GM12864 (cell line): ENCODE measurements at regions not wholly inside any gene's neighbourhood (a gene's known extent, or its start where the extent isn't known, plus 50 kb on each side); places are given as distances from the start of the nearest gene placed in this dataset.
"Not testable (repeated sequence)": the region's sequence is repeated elsewhere in the genome, so short reads cannot be mapped to it uniquely, and the experiment has no call there.

Experiments used
- DNase-seq: peaks from one replicate; pipeline ENCODE4 v3.0.0-alpha.2; 2011; ENCODE audit warnings: low read depth
- H3K4me3 ChIP-seq: 2 replicates; pipeline ENCODE4 v1.5.1; 2011; ENCODE audit warnings: mild to moderate bottlenecking, low read depth, low read length, control low read depth
- TF ChIP-seq, protein P1 (sequence below): IDR thresholded peaks from 2 replicates; pipeline ENCODE4 v1.5.1; 2011; ENCODE audit warnings: low read depth, mild to moderate bottlenecking, moderate library complexity, low read length, control low read depth, inconsistent platforms; ENCODE audit errors: missing control alignments

DNA sequence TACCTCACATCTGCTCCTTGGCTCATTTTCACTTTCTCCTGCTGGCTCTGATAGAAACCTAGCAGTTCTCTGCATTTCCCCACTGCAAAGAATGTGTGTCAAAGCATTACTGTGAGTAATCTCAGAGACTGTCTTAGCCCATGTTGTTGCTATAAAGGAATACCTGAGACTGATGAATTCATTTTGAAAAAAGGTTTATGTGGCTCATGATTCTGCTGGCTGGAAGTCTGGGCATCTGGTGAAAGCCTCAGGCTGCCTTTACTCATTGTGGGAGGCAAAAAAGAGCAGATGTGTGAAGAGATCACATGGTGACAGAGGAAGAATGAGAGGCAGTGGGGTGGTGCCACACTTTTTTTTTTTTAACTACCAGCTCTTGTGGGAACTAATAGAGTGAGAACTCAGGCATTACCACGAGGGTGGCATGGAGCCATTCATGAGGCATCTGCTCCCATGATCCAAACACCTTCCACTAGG is 191.6 kb upstream of the CTNND2 start:
- no peak for DNase-seq
- TF ChIP-seq, protein P1, sequence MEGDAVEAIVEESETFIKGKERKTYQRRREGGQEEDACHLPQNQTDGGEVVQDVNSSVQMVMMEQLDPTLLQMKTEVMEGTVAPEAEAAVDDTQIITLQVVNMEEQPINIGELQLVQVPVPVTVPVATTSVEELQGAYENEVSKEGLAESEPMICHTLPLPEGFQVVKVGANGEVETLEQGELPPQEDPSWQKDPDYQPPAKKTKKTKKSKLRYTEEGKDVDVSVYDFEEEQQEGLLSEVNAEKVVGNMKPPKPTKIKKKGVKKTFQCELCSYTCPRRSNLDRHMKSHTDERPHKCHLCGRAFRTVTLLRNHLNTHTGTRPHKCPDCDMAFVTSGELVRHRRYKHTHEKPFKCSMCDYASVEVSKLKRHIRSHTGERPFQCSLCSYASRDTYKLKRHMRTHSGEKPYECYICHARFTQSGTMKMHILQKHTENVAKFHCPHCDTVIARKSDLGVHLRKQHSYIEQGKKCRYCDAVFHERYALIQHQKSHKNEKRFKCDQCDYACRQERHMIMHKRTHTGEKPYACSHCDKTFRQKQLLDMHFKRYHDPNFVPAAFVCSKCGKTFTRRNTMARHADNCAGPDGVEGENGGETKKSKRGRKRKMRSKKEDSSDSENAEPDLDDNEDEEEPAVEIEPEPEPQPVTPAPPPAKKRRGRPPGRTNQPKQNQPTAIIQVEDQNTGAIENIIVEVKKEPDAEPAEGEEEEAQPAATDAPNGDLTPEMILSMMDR, result no peak
- H3K4me3 ChIP-seq, result no peak overlapping the region

DNA sequence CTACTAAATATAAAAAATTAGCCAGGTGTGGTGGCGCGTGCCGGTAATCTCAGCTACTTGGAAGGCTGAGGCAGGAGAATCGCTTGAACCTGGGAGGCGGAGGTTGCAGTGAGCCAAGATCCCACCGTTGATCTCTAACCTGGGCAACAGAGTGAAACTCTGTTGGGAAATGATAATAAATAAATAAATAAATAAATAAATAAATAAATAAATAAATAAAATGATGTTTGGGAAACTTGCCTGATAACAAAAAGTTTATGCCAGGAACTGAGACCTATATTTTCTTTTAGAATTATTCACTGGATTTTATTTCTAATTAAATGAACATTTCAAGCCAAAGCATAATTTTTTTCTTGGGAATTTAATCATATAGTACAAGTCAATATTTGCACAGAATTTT is 189.3 kb upstream of the CTNND2 start:
- H3K4me3 ChIP-seq, result no peak overlapping the region
- TF ChIP-seq, protein P1, result no peak
- no peak for DNase-seq

DNA sequence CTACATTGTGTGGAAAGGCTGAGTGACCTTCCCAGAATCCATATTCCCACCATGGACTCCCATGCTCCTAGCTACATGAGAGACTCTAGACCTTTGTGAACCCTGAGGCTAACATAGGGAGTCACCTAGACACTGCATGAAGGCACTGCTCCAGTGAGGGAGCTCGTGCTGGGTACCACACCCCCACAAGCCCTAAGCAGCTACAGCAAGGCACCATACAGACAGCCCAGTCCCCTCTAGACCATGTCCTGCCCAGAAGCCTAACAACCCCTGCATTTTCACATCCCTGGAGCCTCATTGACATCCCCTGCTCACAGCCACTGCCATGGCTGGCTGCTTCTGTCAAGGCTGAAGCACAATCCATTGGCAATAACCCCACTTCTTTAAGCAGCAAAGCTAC is 176.5 kb upstream of the CTNND2 start:
- no peak for DNase-seq
- TF ChIP-seq, protein P1, result no peak
- H3K4me3 ChIP-seq, result no peak overlapping the region

DNA sequence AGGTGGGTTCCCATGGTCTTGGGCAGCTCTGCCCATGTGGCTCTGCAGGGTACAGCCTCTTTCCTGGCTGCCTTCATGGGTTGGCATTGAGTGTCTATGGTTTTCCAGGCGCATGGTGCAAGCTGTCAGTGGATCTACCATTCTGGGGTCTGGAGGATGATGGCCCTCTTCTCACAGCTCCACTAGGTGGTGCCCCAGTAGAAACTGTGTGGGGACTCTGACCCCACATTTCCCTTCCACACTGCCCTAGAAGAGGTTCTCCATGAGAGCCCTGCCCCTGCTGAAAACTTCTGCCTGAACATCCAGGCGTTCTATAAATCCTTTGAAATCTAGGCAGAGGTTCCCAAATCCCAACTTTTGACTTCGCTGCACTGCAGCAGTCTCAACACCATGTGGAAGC is 174.0 kb upstream of the CTNND2 start:
- H3K4me3 ChIP-seq, DNase-seq: not testable (repeated sequence)

DNA sequence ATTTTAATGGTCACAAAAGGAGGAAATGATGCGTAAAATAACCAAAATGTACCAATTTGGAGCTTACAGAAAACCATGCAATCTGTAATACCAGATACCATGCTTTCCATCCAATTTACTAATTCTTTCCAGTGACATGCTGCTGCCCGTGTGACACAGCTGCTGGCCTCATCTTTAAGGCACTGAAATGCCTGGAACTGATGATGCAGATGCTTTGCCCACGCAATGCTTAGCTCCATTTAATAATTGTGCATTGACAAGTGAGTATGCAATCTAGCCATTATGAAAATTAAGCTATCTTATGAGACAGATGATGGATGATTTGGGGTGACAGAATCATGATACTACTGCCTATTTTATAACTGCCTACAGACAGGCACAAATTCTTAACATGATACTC is 169.2 kb upstream of the CTNND2 start:
- DNase-seq, result no peak
- no peak overlapping the region for H3K4me3 ChIP-seq
- TF ChIP-seq, protein P1, result no peak

DNA sequence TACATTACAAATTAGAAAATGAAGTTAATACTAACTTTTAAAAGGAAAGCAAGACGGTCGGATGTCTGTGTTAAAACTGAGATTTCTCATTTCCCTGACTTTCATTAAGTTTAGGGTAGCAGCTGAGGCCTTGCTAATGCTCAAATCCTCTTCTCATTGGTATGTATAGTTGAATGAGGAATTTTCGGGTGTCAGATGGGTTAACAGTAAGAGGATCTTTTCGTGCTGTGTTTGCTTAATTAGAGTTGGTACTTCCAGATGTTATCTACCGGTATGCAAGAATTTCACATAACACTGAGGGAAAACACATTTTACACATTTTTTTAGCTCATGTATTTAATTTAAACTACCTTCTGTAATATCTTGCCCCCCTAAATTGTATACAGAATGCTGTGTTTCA is 168.2 kb upstream of the CTNND2 start:
- no peak overlapping the region for H3K4me3 ChIP-seq
- DNase-seq, result no peak
- TF ChIP-seq, protein P1, result no peak

DNA sequence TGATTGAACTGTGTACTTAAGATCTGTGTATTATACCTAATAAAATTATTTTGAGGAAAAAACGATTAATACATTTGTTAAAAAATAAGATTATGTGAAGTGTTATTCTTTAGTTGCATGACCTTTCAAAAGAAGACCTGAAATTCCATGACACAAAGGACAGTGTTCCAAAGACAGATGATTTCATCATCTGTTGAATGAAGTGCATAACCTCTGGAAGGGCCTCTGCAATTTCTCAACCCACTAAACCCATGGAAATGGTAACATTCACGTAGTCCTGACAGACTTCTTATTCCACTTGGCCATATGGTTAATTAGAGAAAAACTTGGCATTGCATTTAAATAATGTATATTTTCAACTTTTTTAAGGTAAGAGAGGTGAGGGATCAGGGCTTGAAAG is 167.2 kb upstream of the CTNND2 start:
- TF ChIP-seq, protein P1, result no peak

More for the DNA sequence above, 167.2 kb upstream of the CTNND2 start:
- H3K4me3 ChIP-seq, result no peak overlapping the region
- DNase-seq, result no peak
